ENCODE measurements at regions not wholly inside any gene's neighbourhood (a gene's known extent, or its start where the extent isn't known, plus 50 kb on each side); places are given as distances from the start of the nearest gene placed in this dataset.

GRCh38 chr3:25153136-25153535, 274.9 kb upstream of the RARB start:
- H2BK12ac ChIP-seq (ENCODE audit: low read depth, low read length) = no peak overlapping the region; the same call in 1 of the 2 replicates
- CTCF ChIA-PET (ENCODE audit: partially characterized antibody) = interaction anchor here (1.2 kb wide), 1 partner anchor 131 kb away, joined by 3 read pairs; no protein-coding TSS in a partner anchor
- POLR2A ChIA-PET (ENCODE audit: partially characterized antibody) = no interaction called here

More at GRCh38 chr3:25153136-25153535, 274.9 kb upstream of the RARB start:
- TF ChIP-seq TEAD4 (IDR thresholded peaks at IDR 0.05; ENCODE audit: low read depth, low read length) (no peak), RXRA (IDR thresholded peaks at IDR 0.05; ENCODE audit: insufficient read depth, low read depth, low read length) (no peak), RBBP5 (IDR thresholded peaks at IDR 0.05; ENCODE audit: borderline replicate concordance, low read depth, low read length) (no peak), MAFK (IDR thresholded peaks at IDR 0.05; ENCODE audit: low read depth, low read length) (peak; percentile 73; the same call in 1 of the 2 replicates), JUN (IDR thresholded peaks at IDR 0.05; ENCODE audit: low read depth, low read length) (no peak), TBP (IDR thresholded peaks at IDR 0.05; ENCODE audit: low read depth, low read length) (no peak), CHD1 (IDR thresholded peaks at IDR 0.05; ENCODE audit: low read depth, low read length) (no peak)
- Histone ChIP-seq H3K4ac (replicated peaks; ENCODE audit: insufficient read length, low read depth, low read length) (peak overlapping the region; percentile 57), H2BK120ac (replicated peaks; ENCODE audit: low read depth, low read length) (peak overlapping the region; percentile 62), H3K4me1 (replicated peaks in 1 of 4; ENCODE audit: control insufficient read depth in 3 of 4, insufficient read depth in 4 of 4, low read length in 3 of 4) (peaks cover 1 to 24% (median 11%) of the 10 kb centered on the region in 4 experiments; a peak in 5 of 7 replicates), H3K4me2 (ENCODE audit: insufficient read depth in 1 of 2, low read depth in 2 of 2, low read length in 2 of 2) (no peak overlapping the region), H3K27me3 (replicated peaks in 1 of 4; ENCODE audit: control insufficient read depth in 3 of 4, extremely low read depth in 1 of 4, insufficient read depth in 3 of 4, low read length in 3 of 4) (no peaks in the 10 kb centered on the region), H4K20me1 (replicated peaks in 1 of 2; ENCODE audit: control insufficient read depth in 1 of 2, insufficient read depth in 2 of 2, low read length in 2 of 2) (no peaks in the 10 kb centered on the region), H3K18ac (ENCODE audit: extremely low read depth, low read length) (no peak overlapping the region; the same call in 1 of the 2 replicates), H3K36me3 (ENCODE audit: control insufficient read depth in 2 of 4, insufficient read depth in 4 of 4, low read length in 3 of 4) (no peaks in the 10 kb centered on the region), H2BK20ac (ENCODE audit: low read length) (no peak overlapping the region), H2AK5ac (ENCODE audit: low read depth, low read length) (no peak overlapping the region; the same call in 1 of the 2 replicates), H4K5ac (ENCODE audit: insufficient read length, low read depth, low read length) (peak overlapping the region; percentile 29), H3K79me1 (ENCODE audit: low read depth, low read length) (no peaks in the 10 kb centered on the region), H3K56ac (replicated peaks; ENCODE audit: insufficient read length, low read depth, low read length) (no peak overlapping the region), H2BK15ac (ENCODE audit: low read length) (no peak overlapping the region), H3K27ac (ENCODE audit: low read depth, low read length) (no peak overlapping the region), H3K9me3 (ENCODE audit: insufficient read depth in 2 of 2, low read depth in 1 of 2, low read length in 1 of 2) (no peaks in the 10 kb centered on the region), H3K14ac (ENCODE audit: insufficient read length) (no peak overlapping the region), H3K23me2 (ENCODE audit: low read depth, low read length) (no peaks in the 10 kb centered on the region), H2AFZ (ENCODE audit: low read length) (no peak overlapping the region), H3K79me2 (ENCODE audit: control insufficient read depth in 1 of 2, insufficient read depth in 2 of 2, low read length in 2 of 2) (no peaks in the 10 kb centered on the region), H4K91ac (replicated peaks; ENCODE audit: insufficient read length, low read length) (peak overlapping the region; percentile 91), H3K4me3 (ENCODE audit: extremely low read depth in 1 of 4, insufficient read depth in 2 of 4, low read depth in 3 of 4, low read length in 4 of 4) (no peak overlapping the region), H3K9ac (replicated peaks in 1 of 4; ENCODE audit: extremely low read depth in 1 of 4, low read depth in 3 of 4, low read length in 3 of 4) (no peak overlapping the region), H2BK5ac (ENCODE audit: low read depth, low read length) (0 out of 2 replicates have a peak overlapping the region, but pooled peaks have one; percentile 16), H4K8ac (ENCODE audit: extremely low read depth, insufficient read depth, low read length) (no peak overlapping the region), H3K23ac (ENCODE audit: insufficient read length) (no peak overlapping the region)
- FAIRE-seq (no peak), DNase-seq (ENCODE audit: low read depth in 1 of 2, low spot score in 2 of 2) (no peak)
- WGBS, 2 experiments (ENCODE audit: extremely low coverage in 1 of 2, insufficient coverage in 1 of 2, insufficient read length in 1 of 2, insufficient replicate concordance in 2 of 2, low coverage in 1 of 2, low lambda C conversion rate in 2 of 2, missing lambda C conversion rate in 1 of 2) = 87% methylated on average over 9 of the region's 9 CpGs; no CpG with 5 or more reads in 1 of the 2 experiments

Data from H1 (cell line).